ENCODE measurements at regions not wholly inside any gene's neighbourhood (a gene's known extent, or its start where the extent isn't known, plus 50 kb on each side); places are given as distances from the start of the nearest gene placed in this dataset.
A peak's percentile ranks its signal among the peaks of the same experiment; 100 is the strongest.

DNA sequence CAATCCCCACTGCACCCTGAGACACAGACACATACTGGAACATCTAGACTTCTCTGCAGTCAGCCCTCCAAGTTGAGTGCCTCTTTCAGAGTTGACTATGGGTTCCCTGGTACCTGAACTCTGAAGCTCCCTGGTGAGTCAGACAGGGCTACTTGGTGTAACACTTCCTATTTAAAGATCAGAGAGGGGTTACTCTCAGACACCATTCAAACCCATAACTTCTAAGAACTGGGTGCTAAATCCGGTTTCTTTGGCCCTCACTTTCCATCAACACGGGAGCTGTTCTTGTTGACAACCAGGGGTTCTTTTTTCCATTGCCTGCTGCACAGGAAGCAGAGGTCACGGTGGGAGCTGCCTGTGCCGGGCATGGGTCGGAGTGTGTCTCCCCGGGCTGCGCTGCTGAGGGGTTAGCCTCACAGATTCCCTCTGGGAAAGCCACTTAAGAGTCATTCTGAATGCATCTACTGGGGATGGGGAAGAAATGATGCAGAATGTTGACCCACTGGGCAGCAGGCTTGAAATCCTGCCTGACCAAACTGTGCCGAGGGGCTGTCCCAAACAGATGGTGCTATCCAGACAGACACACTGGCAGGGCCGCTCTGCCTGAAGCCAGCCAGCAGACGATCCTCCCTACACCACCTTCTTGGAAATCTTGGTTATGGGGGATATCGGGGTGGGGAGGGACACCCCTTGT is 74.1 kb downstream of the PITPNM2 start:
- no peak for TF ChIP-seq CTCF (IDR thresholded peaks at IDR 0.05)
- intact Hi-C loops (cut with DNase I), result no loop called here
- Histone ChIP-seq H3K9me3 (no peaks in the 10 kb centered on the region), H3K27me3 (no peaks in the 10 kb centered on the region), H3K4me3 (no peak overlapping the region), H3K4me1 (peaks cover 15% of the 10 kb centered on the region), H3K27ac (no peak overlapping the region), H3K36me3 (no peaks in the 10 kb centered on the region)
- ATAC-seq, result peak; percentile 39
- DNase-seq, result peak; percentile 46

GRCh38 chr12:123075646-123076171 is 75.2 kb downstream of the PITPNM2 start:
- H3K4me3 ChIP-seq, result peak overlapping the region; percentile 10
- ATAC-seq, result peak; percentile 73

DNA sequence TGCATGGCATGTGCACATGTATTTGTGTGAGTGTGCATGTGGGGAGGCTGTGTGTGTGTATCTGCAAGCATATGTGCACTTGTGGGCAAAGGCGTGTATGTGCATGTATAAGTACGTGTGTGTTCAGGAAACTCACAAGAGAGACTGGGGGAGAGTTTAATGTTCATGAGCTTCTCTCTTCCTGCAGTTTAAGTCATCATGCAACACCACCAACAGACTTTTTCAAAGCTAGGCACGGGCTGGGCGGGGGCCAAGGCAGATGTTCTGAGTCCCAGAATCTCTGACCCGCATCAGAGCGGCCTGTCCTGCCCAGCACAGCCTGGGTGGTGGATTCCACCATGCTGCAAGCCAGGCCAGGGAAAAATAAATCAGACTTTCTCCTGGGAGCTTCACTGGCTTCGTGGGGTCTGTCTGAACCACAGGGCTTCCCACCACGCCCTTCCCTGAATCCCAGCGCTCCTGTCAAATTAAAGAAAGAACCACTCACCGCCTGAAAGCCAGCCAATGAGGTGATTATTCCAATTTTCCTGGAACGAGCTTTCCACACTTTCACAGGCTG is 75.7 kb downstream of the PITPNM2 start:
- H3K4me3 ChIP-seq, result peak overlapping the region; percentile 10
- H3K27me3 ChIP-seq, result no peaks in the 10 kb centered on the region
- H3K36me3 ChIP-seq, result no peaks in the 10 kb centered on the region
- H3K9me3 ChIP-seq, result no peaks in the 10 kb centered on the region
- no peak for TF ChIP-seq CTCF (IDR thresholded peaks at IDR 0.05)
- DNase-seq (no peak), ATAC-seq (no peak)
- intact Hi-C loops (cut with DNase I), result no loop called here
- H3K4me1 ChIP-seq, result peaks cover 22% of the 10 kb centered on the region
- peak overlapping the region; percentile 11 for H3K27ac ChIP-seq

More at GRCh38 chr12:123075646-123076171, 75.2 kb downstream of the PITPNM2 start:
- peak; percentile 9 for TF ChIP-seq CTCF (IDR thresholded peaks at IDR 0.05)
- peak; percentile 74 for DNase-seq
- H3K27ac ChIP-seq, result peak overlapping the region; percentile 11
- H3K9me3 ChIP-seq, result no peaks in the 10 kb centered on the region
- H3K27me3 ChIP-seq, result no peaks in the 10 kb centered on the region
- intact Hi-C loops (cut with DNase I), result no loop called here
- H3K36me3 ChIP-seq, result no peaks in the 10 kb centered on the region
- H3K4me1 ChIP-seq, result peaks cover 17% of the 10 kb centered on the region

GRCh38 chr12:123073962-123074801 is 76.7 kb downstream of the PITPNM2 start:
- ATAC-seq, result no peak
- no peak for TF ChIP-seq CTCF (IDR thresholded peaks at IDR 0.05)
- no peak for DNase-seq
- Histone ChIP-seq H3K36me3 (no peaks in the 10 kb centered on the region), H3K27ac (no peak overlapping the region), H3K27me3 (no peaks in the 10 kb centered on the region), H3K9me3 (no peaks in the 10 kb centered on the region), H3K4me3 (no peak overlapping the region), H3K4me1 (peaks cover 32% of the 10 kb centered on the region)
- intact Hi-C loops (cut with DNase I), result no loop called here

DNA sequence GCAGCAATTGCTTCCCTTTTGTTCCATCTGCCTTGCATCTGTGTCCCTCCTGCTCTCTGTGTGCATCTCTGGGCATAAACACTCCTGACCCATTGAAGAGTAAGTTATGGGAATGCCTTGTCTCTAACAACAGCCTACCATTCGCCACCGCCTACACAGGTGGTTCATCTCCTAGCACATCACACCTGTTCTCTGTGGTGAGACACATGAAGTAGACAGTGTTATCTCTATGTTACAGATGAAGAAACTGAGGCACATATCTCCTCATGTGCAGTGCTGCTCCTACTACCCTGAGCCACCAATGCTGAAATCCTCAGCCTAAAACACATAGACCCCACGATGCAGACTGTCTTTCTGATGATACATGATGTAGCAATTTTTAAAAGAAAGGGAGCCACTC is 77.6 kb downstream of the PITPNM2 start:
- Histone ChIP-seq H3K36me3 (no peaks in the 10 kb centered on the region), H3K4me3 (no peak overlapping the region), H3K27me3 (no peaks in the 10 kb centered on the region), H3K27ac (no peak overlapping the region), H3K4me1 (peaks cover 32% of the 10 kb centered on the region), H3K9me3 (no peaks in the 10 kb centered on the region)
- no peak for TF ChIP-seq CTCF (IDR thresholded peaks at IDR 0.05)
- ATAC-seq (no peak), DNase-seq (no peak)
- intact Hi-C loops (cut with DNase I), result no loop called here

All from upper lobe of right lung (tissue), 1 donor.